IMR-90 (cell line): ENCODE measurements at regions not wholly inside any gene's neighbourhood (a gene's known extent, or its start where the extent isn't known, plus 50 kb on each side); places are given as distances from the start of the nearest gene placed in this dataset.

Experiments
- ATAC-seq: fragments of 200-7000 bp; cut with Tn5 transposase; 2 replicates; pipeline ENCODE4 v1.9.1; 2020; ENCODE audit warnings: low read depth, mild to moderate bottlenecking, moderate library complexity
- BruUV-seq: library from RNA; stranded (reverse); fragments of 400-500 nt; replicated peaks from 2 replicates; lab custom pipeline; 2021; lab: Mats Ljungman, UMichigan
- CTCF ChIA-PET: fragments of 300-600 bp; formaldehyde crosslinking; extraction: SDS; loops from one replicate; lab custom pipeline; 2021; ENCODE audit warnings: antibody characterized with exemption; lab: Yijun Ruan, JAX
- POLR2A ChIA-PET: fragments of 300-600 bp; sonication (Branson Sonifier 250); formaldehyde crosslinking; loops from one replicate; lab custom pipeline; 2022; ENCODE audit warnings: antibody characterized with exemption; ENCODE audit not compliant: unreplicated experiment; lab: Charles Lee
- DNase-seq: peaks from one replicate; pipeline ENCODE4 v3.0.0; 2013
- H2AFZ ChIP-seq: replicated peaks from 2 replicates; pipeline ENCODE3; 2013; ENCODE audit warnings: low read length, mild to moderate bottlenecking; ENCODE audit not compliant: poor library complexity
- H2AK5ac ChIP-seq: 2 replicates; pipeline ENCODE4 v1.6.1; 2013; ENCODE audit warnings: low read depth, low read length, inconsistent platforms
- H2AK9ac ChIP-seq: replicated peaks from 2 replicates; pipeline ENCODE3; 2013; ENCODE audit warnings: mild to moderate bottlenecking, low read depth, low read length, moderate library complexity; ENCODE audit not compliant: poor library complexity
- H2BK120ac ChIP-seq: 2 replicates; pipeline ENCODE4 v1.6.1; 2013; ENCODE audit warnings: low read depth, low read length, inconsistent platforms
- H2BK15ac ChIP-seq: 3 replicates; pipeline ENCODE4 v1.6.1; 2013; ENCODE audit warnings: low read depth, low read length, inconsistent platforms
- H2BK20ac ChIP-seq: 2 replicates; pipeline ENCODE4 v1.6.1; 2013; ENCODE audit warnings: low read depth, mild to moderate bottlenecking, inconsistent platforms, low read length, moderate library complexity
- H2BK5ac ChIP-seq: 2 replicates; pipeline ENCODE4 v1.6.1; 2013; ENCODE audit warnings: mild to moderate bottlenecking, low read depth, low read length, inconsistent platforms; ENCODE audit not compliant: poor library complexity, severe bottlenecking
- H3K14ac ChIP-seq: replicated peaks from 2 replicates; pipeline ENCODE4 v1.6.1; 2013; ENCODE audit warnings: low read depth, low read length, inconsistent platforms
- H3K18ac ChIP-seq: 2 replicates; pipeline ENCODE4 v1.6.1; 2013; ENCODE audit warnings: low read depth, low read length, control low read depth
- H3K23ac ChIP-seq: 2 replicates; pipeline ENCODE4 v1.6.1; 2013; ENCODE audit warnings: low read depth, low read length, inconsistent platforms
- H3K27ac ChIP-seq: 2 replicates; pipeline ENCODE4 v1.5.1; 2013; ENCODE audit warnings: mild to moderate bottlenecking, control low read depth, low read length; ENCODE audit not compliant: insufficient read depth
- H3K27me3 ChIP-seq: 2 replicates; pipeline ENCODE4 v1.6.1; 2013; ENCODE audit warnings: low read length; ENCODE audit not compliant: control insufficient read depth, insufficient read depth
- H3K36me3 ChIP-seq: 2 replicates; pipeline ENCODE4 v1.6.1; 2013; ENCODE audit warnings: low read length, mixed read lengths; ENCODE audit not compliant: control insufficient read depth, insufficient read depth
- H3K4ac ChIP-seq: 2 replicates; pipeline ENCODE4 v1.6.1; 2013; ENCODE audit warnings: low read depth, low read length, inconsistent platforms
- H3K4me1 ChIP-seq: 2 replicates; pipeline ENCODE4 v1.6.1; 2013; ENCODE audit warnings: low read length, mixed read lengths; ENCODE audit not compliant: control insufficient read depth, insufficient read depth
- H3K4me2 ChIP-seq: 2 replicates; pipeline ENCODE4 v1.6.1; 2013; ENCODE audit warnings: low read depth, mild to moderate bottlenecking, control low read depth, low read length, moderate library complexity
- H3K4me3 ChIP-seq: 2 replicates; pipeline ENCODE4 v1.5.1; 2013; ENCODE audit warnings: low read depth, mild to moderate bottlenecking, control low read depth, low read length, moderate library complexity; ENCODE audit not compliant: insufficient read depth
- H3K56ac ChIP-seq: 2 replicates; pipeline ENCODE4 v1.6.1; 2013; ENCODE audit warnings: low read length, inconsistent platforms; ENCODE audit not compliant: insufficient read depth; ENCODE audit errors: extremely low read depth
- H3K79me1 ChIP-seq, 2 experiments: 2 replicates each; pipeline ENCODE4 v1.6.1; 2013; ENCODE audit warnings: low read length in 2 of 2, inconsistent platforms in 1 of 2, low read depth in 1 of 2
- H3K9ac ChIP-seq: 2 replicates; pipeline ENCODE4 v1.6.1; 2013; ENCODE audit warnings: low read depth, low read length, control low read depth
- H3K9me1 ChIP-seq: 2 replicates; pipeline ENCODE4 v1.6.1; 2013; ENCODE audit warnings: low read length, inconsistent platforms; ENCODE audit not compliant: insufficient read depth
- H3K9me3 ChIP-seq: 2 replicates; pipeline ENCODE4 v1.6.1; 2013; ENCODE audit warnings: low read length; ENCODE audit not compliant: control insufficient read depth, insufficient read depth
- H4K20me1 ChIP-seq: 2 replicates; pipeline ENCODE4 v1.6.1; 2013; ENCODE audit warnings: low read length, inconsistent platforms; ENCODE audit not compliant: insufficient read depth
- H4K5ac ChIP-seq: 2 replicates; pipeline ENCODE4 v1.6.1; 2013; ENCODE audit warnings: mild to moderate bottlenecking, low read depth, low read length, control low read depth
- H4K8ac ChIP-seq, 2 experiments: 2 replicates each; pipeline ENCODE4 v1.6.1; 2013; ENCODE audit warnings: low read depth in 2 of 2, low read length in 2 of 2, control low read depth in 1 of 2, inconsistent platforms in 1 of 2
- H4K91ac ChIP-seq: 2 replicates; pipeline ENCODE4 v1.6.1; 2013; ENCODE audit warnings: low read depth, low read length, inconsistent platforms; ENCODE audit not compliant: insufficient read depth
- CEBPB ChIP-seq: IDR thresholded peaks from 2 replicates; pipeline ENCODE4 v1.6.1; 2012; ENCODE audit warnings: low read depth, low read length, improper control_type of control experiment
- RFX5 ChIP-seq: IDR thresholded peaks from 2 replicates; pipeline ENCODE4 v1.8.0; 2012; ENCODE audit warnings: low read depth, mild to moderate bottlenecking, low read length, moderate library complexity
- WGBS, 2 experiments: methylation state at CpG; one replicate each; pipeline versions ENCODE4 v1.1.5 to v1.1.7; 2013; ENCODE audit warnings: missing lambda C conversion rate in 2 of 2; ENCODE audit not compliant: insufficient read length in 1 of 2; ENCODE audit errors: extremely low coverage in 2 of 2; 5-methylcytosine and 5-hydroxymethylcytosine counted together
- dilution Hi-C: fragments of 300-500 bp; cut with HindIII; formaldehyde crosslinking; loops from one replicate; pipeline ENCODE4 v1.14.3; 2018; ENCODE audit warnings: low sequenced_read_pairs; ENCODE audit not compliant: unreplicated experiment
- in situ Hi-C: fragments of 300-500 bp; cut with MboI; formaldehyde crosslinking; loops from 3 replicates; pipeline ENCODE4 v1.14.3; 2019; ENCODE audit warnings: low sequenced_read_pairs, inconsistent platforms, mixed read lengths
- intact Hi-C: fragments of 100-400 bp; cut with micrococcal nuclease; formaldehyde crosslinking; loops from 2 replicates; pipeline ENCODE4 v1.10.0; 2022
- TF ChIP-seq, protein P1 (sequence below): conservative IDR thresholded peaks from 2 replicates; pipeline ENCODE4 v1.5.1; 2012; ENCODE audit warnings: mild to moderate bottlenecking, low read depth, low read length, improper control_type of control experiment
- TF ChIP-seq, protein P2 (sequence below): fragments of 150-350 bp; IDR thresholded peaks from 2 replicates; pipeline ENCODE4 v1.6.1; 2016; ENCODE audit warnings: low read depth, mild to moderate bottlenecking, low read length, moderate library complexity, borderline replicate concordance

DNA sequence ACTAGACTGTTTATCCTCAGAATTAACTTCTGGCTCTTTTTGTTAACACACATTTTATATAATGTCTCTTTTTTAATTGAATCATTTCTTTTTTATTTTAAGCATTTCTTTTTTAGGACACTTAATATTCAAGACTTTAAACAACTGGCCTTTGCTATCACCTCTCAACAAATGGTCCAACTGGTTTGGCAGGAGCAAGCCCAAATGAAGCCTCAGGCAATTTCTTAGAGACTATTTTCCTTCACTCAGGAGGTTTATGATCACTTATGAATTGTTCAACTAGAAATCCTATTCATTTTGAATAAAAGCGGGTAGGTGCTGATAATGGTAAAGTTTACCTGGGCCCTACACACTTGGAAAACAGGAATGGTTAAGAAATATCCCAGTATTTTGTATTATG, 705.6 kb upstream of the GBE1 start:
- Histone ChIP-seq H3K18ac (no peak overlapping the region), H3K27me3 (no peaks in the 10 kb centered on the region), H3K56ac (no peak overlapping the region), H3K23ac (no peak overlapping the region), H3K9me1 (no peaks in the 10 kb centered on the region), H2AK9ac (no peak overlapping the region), H4K20me1 (no peaks in the 10 kb centered on the region), H2BK15ac (no peak overlapping the region), H4K8ac (no peak overlapping the region), H2AK5ac (no peak overlapping the region), H4K5ac (no peak overlapping the region), H2BK20ac (no peak overlapping the region), H2BK5ac (no peak overlapping the region), H3K36me3 (no peaks in the 10 kb centered on the region), H2AFZ (no peak overlapping the region), H3K9ac (no peak overlapping the region), H3K27ac (no peak overlapping the region), H3K4me1 (no peaks in the 10 kb centered on the region), H3K14ac (no peak overlapping the region), H3K4me3 (no peak overlapping the region), H3K4ac (no peak overlapping the region), H4K91ac (no peak overlapping the region), H3K4me2 (no peak overlapping the region), H3K79me1 (no peaks in the 10 kb centered on the region), H3K9me3 (no peaks in the 10 kb centered on the region), H2BK120ac (no peak overlapping the region)
- ATAC-seq = no peak
- ChIA-PET CTCF (no interaction called here), POLR2A (no interaction called here)
- dilution Hi-C loops (no loop called here), in situ Hi-C loops (no loop called here), intact Hi-C loops (no loop called here)
- BruUV-seq = no TSS peak
- DNase-seq = no peak
- TF ChIP-seq CEBPB (no peak), RFX5 (no peak)
- TF ChIP-seq, protein P1, sequence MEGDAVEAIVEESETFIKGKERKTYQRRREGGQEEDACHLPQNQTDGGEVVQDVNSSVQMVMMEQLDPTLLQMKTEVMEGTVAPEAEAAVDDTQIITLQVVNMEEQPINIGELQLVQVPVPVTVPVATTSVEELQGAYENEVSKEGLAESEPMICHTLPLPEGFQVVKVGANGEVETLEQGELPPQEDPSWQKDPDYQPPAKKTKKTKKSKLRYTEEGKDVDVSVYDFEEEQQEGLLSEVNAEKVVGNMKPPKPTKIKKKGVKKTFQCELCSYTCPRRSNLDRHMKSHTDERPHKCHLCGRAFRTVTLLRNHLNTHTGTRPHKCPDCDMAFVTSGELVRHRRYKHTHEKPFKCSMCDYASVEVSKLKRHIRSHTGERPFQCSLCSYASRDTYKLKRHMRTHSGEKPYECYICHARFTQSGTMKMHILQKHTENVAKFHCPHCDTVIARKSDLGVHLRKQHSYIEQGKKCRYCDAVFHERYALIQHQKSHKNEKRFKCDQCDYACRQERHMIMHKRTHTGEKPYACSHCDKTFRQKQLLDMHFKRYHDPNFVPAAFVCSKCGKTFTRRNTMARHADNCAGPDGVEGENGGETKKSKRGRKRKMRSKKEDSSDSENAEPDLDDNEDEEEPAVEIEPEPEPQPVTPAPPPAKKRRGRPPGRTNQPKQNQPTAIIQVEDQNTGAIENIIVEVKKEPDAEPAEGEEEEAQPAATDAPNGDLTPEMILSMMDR = no peak
- TF ChIP-seq, protein P2, sequence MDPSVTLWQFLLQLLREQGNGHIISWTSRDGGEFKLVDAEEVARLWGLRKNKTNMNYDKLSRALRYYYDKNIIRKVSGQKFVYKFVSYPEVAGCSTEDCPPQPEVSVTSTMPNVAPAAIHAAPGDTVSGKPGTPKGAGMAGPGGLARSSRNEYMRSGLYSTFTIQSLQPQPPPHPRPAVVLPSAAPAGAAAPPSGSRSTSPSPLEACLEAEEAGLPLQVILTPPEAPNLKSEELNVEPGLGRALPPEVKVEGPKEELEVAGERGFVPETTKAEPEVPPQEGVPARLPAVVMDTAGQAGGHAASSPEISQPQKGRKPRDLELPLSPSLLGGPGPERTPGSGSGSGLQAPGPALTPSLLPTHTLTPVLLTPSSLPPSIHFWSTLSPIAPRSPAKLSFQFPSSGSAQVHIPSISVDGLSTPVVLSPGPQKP = no peak
- no CpG with 5 or more reads among the region's 1 CpG for WGBS, 2 experiments
